Brain microvascular endothelial cell (primary cell): ENCODE measurements at regions not wholly inside any gene's neighbourhood (a gene's known extent, or its start where the extent isn't known, plus 50 kb on each side); places are given as distances from the start of the nearest gene placed in this dataset.

ENCODE experiments used
- DNase-seq: peaks from one replicate; pipeline ENCODE4 v3.0.0-alpha.2; 2020
- H3K27ac ChIP-seq: fragments of 250-450 bp; sonication (Bioruptor Pico); 2 replicates; pipeline ENCODE4 v1.5.1; 2020; ENCODE audit warnings: mild to moderate bottlenecking, moderate library complexity
- H3K27me3 ChIP-seq: fragments of 250-450 bp; sonication (Bioruptor Pico); replicated peaks from 2 replicates; pipeline ENCODE4 v1.5.1; 2020; ENCODE audit warnings: mild to moderate bottlenecking
- H3K36me3 ChIP-seq: fragments of 250-450 bp; sonication (Bioruptor Pico); replicated peaks from 2 replicates; pipeline ENCODE4 v1.5.1; 2020; ENCODE audit warnings: mild to moderate bottlenecking
- H3K4me3 ChIP-seq: 2 replicates; pipeline ENCODE4 v1.5.1; 2011; ENCODE audit warnings: low read depth, mild to moderate bottlenecking, control low read depth, low read length, moderate library complexity
- CTCF ChIP-seq: IDR thresholded peaks from 2 replicates; pipeline ENCODE4 v1.5.1; 2011; ENCODE audit warnings: low read depth, mild to moderate bottlenecking, moderate library complexity, low read length, control low read depth, inconsistent platforms; ENCODE audit errors: missing control alignments
- in situ Hi-C: cut with HindIII; loops from 2 replicates; pipeline ENCODE4 v1.10.0; 2017; ENCODE audit warnings: low sequenced_read_pairs, low pct_ligation_motif_present

- Histone ChIP-seq H3K27ac (no peak overlapping the region), H3K36me3 (no peaks in the 10 kb centered on the region), H3K4me3 (no peak overlapping the region), H3K27me3 (no peaks in the 10 kb centered on the region)
- no peak for TF ChIP-seq CTCF
- in situ Hi-C loops, result no loop called here
- no peak for DNase-seq
Observed at GRCh38 chr2:22623620-22624019, 761.4 kb upstream of the KLHL29 start.

- Histone ChIP-seq H3K36me3 (no peaks in the 10 kb centered on the region), H3K27me3 (no peaks in the 10 kb centered on the region), H3K4me3 (no peak overlapping the region), H3K27ac (no peak overlapping the region)
- in situ Hi-C loops, result no loop called here
- no peak for DNase-seq
- no peak for TF ChIP-seq CTCF
Observed at GRCh38 chr2:22626621-22627020, 758.4 kb upstream of the KLHL29 start.

- H3K4me3 ChIP-seq, result no peak overlapping the region
- in situ Hi-C loops, result no loop called here
- H3K27me3 ChIP-seq, result no peaks in the 10 kb centered on the region
- H3K27ac ChIP-seq, result no peak overlapping the region
- TF ChIP-seq CTCF, result no peak
- DNase-seq, result no peak
- H3K36me3 ChIP-seq, result no peaks in the 10 kb centered on the region
Observed at GRCh38 chr2:22628221-22628620, 756.8 kb upstream of the KLHL29 start.

GRCh38 chr2:22628906-22629305 lies 756.1 kb upstream of the KLHL29 start:
- DNase-seq, result no peak

GRCh38 chr2:22634167-22634566 lies 750.8 kb upstream of the KLHL29 start:
- Histone ChIP-seq H3K4me3 (no peak overlapping the region), H3K36me3 (no peaks in the 10 kb centered on the region), H3K27me3 (no peaks in the 10 kb centered on the region), H3K27ac (no peak overlapping the region)
- in situ Hi-C loops, result no loop called here
- no peak for TF ChIP-seq CTCF
- DNase-seq, result no peak

More at GRCh38 chr2:22628906-22629305, 756.1 kb upstream of the KLHL29 start:
- in situ Hi-C loops, result no loop called here
- Histone ChIP-seq H3K36me3 (no peaks in the 10 kb centered on the region), H3K4me3 (no peak overlapping the region), H3K27ac (no peak overlapping the region), H3K27me3 (no peaks in the 10 kb centered on the region)
- TF ChIP-seq CTCF, result no peak

GRCh38 chr2:22656426-22656825 lies 728.6 kb upstream of the KLHL29 start:
- TF ChIP-seq CTCF, result no peak
- Histone ChIP-seq H3K27me3 (no peaks in the 10 kb centered on the region), H3K4me3 (no peak overlapping the region), H3K27ac (no peak overlapping the region), H3K36me3 (no peaks in the 10 kb centered on the region)
- no peak for DNase-seq
- in situ Hi-C loops, result no loop called here
